ENCODE measurements at regions not wholly inside any gene's neighbourhood (a gene's known extent, or its start where the extent isn't known, plus 50 kb on each side); places are given as distances from the start of the nearest gene placed in this dataset.

DNA sequence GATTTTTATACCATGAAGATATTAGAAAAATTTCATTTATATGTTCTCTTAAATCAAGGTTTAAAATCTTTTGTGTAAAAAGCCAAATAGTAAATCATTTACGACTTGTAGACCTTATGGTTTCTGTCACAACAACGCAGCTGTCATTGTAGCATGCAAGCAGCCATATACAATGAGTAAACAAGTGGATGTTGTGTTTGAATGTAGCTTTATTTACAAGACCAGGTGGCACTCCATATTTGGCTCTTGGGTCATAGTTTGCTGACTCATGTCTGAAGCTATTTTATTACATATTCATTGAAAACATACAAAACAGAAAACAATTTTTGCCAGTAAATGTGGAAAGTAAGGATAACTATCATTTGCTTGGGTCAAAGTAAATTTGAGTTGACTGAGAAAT is 930.8 kb downstream of the SLITRK5 start:
- H3K4me1 Mint-ChIP-seq = no peaks in the 10 kb centered on the region

DNA sequence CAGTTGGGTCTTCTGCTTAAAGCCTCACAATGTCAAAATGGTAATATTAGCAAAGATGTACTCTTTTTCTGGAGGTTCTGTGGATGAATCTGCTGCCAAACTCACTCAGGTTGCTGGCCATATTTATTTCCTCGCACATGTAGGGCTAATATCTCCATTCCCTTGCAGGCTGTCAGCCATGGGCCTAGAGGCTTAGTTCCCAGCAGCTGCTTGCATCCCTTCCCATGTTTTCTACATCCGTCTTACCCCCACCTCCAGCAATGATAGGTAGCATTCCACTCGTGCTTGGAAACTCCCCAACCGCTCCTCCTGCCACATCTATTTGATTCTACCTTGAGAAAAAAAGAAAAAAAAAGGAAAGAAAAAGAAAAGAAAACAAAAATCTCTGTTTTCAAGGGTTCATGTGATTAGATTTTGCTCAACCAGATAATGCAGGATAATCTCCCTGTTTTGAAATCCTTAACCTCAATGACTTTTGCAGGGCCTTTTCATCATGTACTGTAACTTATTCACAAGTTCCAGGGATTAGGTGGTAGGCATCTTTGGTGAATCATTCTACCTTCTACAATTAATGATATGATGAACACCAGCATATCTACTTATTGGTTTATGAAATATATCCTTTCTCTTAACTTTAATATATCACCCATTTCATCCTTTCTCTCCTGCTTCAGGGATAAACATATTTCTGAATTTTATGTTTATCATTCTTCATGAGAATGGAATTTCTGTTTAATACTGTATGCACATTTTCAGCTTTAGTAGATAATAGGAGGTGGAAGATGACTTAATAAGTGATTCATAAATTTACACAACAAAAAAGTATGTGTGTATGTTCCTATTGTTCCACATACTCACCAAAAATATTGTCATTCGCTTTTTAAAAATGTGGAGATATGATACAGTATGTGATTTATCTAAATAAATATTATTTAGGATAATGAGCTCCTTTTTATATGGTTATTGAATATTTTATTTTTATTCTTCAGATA is 931.9 kb downstream of the SLITRK5 start:
- Mint-ChIP-seq H3K4me1 (no peaks in the 10 kb centered on the region), H3K9me3 (peaks cover 17% of the 10 kb centered on the region; the same call in 1 of the 2 replicates), H3K27ac (no peak overlapping the region), H3K27me3 (ENCODE audit: low read depth) (no peaks in the 10 kb centered on the region), H3K4me3 (no peak overlapping the region), H3K36me3 (peaks cover 2% of the 10 kb centered on the region; the same call in 1 of the 2 replicates)
- ChIA-PET POLR2A (no interaction called here), CTCF (no interaction called here)
- no peak for ATAC-seq
- DNase-seq (ENCODE audit: low spot score) = no peak
- TF ChIP-seq ZNF423 (CRISPR knock-in tag; IDR thresholded peaks at IDR 0.05) (no peak), ATF1 (CRISPR knock-in tag; IDR thresholded peaks at IDR 0.05) (no peak), ZNF671 (CRISPR knock-in tag; IDR thresholded peaks at IDR 0.05) (no peak), GTF2I (CRISPR knock-in tag; conservative IDR thresholded peaks at IDR 0.05) (no peak), MYBL2 (CRISPR knock-in tag; IDR thresholded peaks at IDR 0.05) (no peak), SOX15 (CRISPR knock-in tag; IDR thresholded peaks at IDR 0.05) (no peak), JAZF1 (CRISPR knock-in tag; IDR thresholded peaks at IDR 0.05) (no peak), ELF4 (CRISPR knock-in tag; IDR thresholded peaks at IDR 0.05; ENCODE audit: low read depth) (no peak), FOXJ3 (CRISPR knock-in tag; IDR thresholded peaks at IDR 0.05; ENCODE audit: borderline replicate concordance) (no peak)
- TF ChIP-seq, protein P1, sequence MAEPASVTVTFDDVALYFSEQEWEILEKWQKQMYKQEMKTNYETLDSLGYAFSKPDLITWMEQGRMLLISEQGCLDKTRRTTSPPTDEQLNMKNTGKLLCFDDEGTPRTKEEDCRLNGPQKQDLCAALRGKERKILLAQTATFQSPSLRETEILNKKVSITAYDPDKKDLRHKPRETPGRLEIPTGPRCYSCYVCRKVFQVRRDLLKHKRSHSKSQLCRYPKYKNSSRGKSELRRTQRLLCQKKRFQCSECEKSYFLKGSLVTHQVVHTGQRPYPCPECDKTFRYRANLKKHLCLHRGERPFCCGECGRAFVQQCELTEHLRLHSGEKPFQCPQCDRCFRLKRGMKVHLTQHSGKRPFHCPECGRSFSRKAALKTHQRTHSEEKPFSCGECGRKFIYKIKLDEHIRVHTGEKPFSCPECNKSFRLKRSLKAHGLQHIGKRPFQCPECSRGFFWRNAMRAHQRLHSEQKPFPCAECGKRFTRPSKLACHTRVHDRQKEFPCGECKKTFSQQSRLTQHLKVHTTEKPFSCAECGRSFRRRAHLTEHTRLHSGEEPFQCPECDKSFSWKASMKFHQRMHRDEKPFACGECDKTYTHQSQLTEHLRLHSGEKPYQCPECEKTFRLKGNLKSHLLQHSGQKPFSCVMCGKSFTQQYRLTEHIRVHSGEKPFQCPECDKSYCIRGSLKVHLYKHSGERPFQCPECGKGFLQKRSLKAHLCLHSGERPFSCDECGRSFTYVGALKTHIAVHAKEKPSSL (CRISPR knock-in tag; conservative IDR thresholded peaks at IDR 0.05) = no peak
- TF ChIP-seq, protein P2, sequence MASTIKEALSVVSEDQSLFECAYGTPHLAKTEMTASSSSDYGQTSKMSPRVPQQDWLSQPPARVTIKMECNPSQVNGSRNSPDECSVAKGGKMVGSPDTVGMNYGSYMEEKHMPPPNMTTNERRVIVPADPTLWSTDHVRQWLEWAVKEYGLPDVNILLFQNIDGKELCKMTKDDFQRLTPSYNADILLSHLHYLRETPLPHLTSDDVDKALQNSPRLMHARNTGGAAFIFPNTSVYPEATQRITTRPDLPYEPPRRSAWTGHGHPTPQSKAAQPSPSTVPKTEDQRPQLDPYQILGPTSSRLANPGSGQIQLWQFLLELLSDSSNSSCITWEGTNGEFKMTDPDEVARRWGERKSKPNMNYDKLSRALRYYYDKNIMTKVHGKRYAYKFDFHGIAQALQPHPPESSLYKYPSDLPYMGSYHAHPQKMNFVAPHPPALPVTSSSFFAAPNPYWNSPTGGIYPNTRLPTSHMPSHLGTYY (CRISPR knock-in tag; IDR thresholded peaks at IDR 0.05) = no peak

More for the DNA sequence above, 930.8 kb downstream of the SLITRK5 start:
- TF ChIP-seq, protein P3, sequence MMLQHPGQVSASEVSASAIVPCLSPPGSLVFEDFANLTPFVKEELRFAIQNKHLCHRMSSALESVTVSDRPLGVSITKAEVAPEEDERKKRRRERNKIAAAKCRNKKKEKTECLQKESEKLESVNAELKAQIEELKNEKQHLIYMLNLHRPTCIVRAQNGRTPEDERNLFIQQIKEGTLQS (CRISPR knock-in tag; conservative IDR thresholded peaks at IDR 0.05) = no peak
- TF ChIP-seq FOXP1 (CRISPR knock-in tag; IDR thresholded peaks at IDR 0.05; ENCODE audit: borderline replicate concordance) (no peak), NFE2L1 (CRISPR knock-in tag; IDR thresholded peaks at IDR 0.05) (no peak), ELF4 (CRISPR knock-in tag; IDR thresholded peaks at IDR 0.05; ENCODE audit: low read depth) (no peak), ATF1 (CRISPR knock-in tag; IDR thresholded peaks at IDR 0.05) (no peak), NR2C2 (CRISPR knock-in tag; IDR thresholded peaks at IDR 0.05) (no peak), ZNF396 (CRISPR knock-in tag; IDR thresholded peaks at IDR 0.05; ENCODE audit: borderline replicate concordance) (no peak)
- TF ChIP-seq, protein P4, sequence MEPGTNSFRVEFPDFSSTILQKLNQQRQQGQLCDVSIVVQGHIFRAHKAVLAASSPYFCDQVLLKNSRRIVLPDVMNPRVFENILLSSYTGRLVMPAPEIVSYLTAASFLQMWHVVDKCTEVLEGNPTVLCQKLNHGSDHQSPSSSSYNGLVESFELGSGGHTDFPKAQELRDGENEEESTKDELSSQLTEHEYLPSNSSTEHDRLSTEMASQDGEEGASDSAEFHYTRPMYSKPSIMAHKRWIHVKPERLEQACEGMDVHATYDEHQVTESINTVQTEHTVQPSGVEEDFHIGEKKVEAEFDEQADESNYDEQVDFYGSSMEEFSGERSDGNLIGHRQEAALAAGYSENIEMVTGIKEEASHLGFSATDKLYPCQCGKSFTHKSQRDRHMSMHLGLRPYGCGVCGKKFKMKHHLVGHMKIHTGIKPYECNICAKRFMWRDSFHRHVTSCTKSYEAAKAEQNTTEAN (CRISPR knock-in tag; IDR thresholded peaks at IDR 0.05) = no peak
- TF ChIP-seq, protein P2 (CRISPR knock-in tag; IDR thresholded peaks at IDR 0.05) = no peak
- TF ChIP-seq, protein P5, sequence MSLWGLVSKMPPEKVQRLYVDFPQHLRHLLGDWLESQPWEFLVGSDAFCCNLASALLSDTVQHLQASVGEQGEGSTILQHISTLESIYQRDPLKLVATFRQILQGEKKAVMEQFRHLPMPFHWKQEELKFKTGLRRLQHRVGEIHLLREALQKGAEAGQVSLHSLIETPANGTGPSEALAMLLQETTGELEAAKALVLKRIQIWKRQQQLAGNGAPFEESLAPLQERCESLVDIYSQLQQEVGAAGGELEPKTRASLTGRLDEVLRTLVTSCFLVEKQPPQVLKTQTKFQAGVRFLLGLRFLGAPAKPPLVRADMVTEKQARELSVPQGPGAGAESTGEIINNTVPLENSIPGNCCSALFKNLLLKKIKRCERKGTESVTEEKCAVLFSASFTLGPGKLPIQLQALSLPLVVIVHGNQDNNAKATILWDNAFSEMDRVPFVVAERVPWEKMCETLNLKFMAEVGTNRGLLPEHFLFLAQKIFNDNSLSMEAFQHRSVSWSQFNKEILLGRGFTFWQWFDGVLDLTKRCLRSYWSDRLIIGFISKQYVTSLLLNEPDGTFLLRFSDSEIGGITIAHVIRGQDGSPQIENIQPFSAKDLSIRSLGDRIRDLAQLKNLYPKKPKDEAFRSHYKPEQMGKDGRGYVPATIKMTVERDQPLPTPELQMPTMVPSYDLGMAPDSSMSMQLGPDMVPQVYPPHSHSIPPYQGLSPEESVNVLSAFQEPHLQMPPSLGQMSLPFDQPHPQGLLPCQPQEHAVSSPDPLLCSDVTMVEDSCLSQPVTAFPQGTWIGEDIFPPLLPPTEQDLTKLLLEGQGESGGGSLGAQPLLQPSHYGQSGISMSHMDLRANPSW (CRISPR knock-in tag; conservative IDR thresholded peaks at IDR 0.05; ENCODE audit: low read depth) = no peak
- TF ChIP-seq, protein P6, sequence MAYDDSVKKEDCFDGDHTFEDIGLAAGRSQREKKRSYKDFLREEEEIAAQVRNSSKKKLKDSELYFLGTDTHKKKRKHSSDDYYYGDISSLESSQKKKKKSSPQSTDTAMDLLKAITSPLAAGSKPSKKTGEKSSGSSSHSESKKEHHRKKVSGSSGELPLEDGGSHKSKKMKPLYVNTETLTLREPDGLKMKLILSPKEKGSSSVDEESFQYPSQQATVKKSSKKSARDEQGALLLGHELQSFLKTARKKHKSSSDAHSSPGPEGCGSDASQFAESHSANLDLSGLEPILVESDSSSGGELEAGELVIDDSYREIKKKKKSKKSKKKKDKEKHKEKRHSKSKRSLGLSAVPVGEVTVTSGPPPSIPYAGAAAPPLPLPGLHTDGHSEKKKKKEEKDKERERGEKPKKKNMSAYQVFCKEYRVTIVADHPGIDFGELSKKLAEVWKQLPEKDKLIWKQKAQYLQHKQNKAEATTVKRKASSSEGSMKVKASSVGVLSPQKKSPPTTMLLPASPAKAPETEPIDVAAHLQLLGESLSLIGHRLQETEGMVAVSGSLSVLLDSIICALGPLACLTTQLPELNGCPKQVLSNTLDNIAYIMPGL (CRISPR knock-in tag; IDR thresholded peaks at IDR 0.05) = no peak
- TF ChIP-seq, protein P7, sequence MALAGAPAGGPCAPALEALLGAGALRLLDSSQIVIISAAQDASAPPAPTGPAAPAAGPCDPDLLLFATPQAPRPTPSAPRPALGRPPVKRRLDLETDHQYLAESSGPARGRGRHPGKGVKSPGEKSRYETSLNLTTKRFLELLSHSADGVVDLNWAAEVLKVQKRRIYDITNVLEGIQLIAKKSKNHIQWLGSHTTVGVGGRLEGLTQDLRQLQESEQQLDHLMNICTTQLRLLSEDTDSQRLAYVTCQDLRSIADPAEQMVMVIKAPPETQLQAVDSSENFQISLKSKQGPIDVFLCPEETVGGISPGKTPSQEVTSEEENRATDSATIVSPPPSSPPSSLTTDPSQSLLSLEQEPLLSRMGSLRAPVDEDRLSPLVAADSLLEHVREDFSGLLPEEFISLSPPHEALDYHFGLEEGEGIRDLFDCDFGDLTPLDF (CRISPR knock-in tag; IDR thresholded peaks at IDR 0.05) = no peak
- no peaks in the 10 kb centered on the region for H3K27me3 Mint-ChIP-seq (ENCODE audit: low read depth)
- peaks cover 17% of the 10 kb centered on the region for H3K9me3 Mint-ChIP-seq
- ChIA-PET POLR2A (no interaction called here), CTCF (no interaction called here)
- no peak overlapping the region for H3K27ac Mint-ChIP-seq
- ATAC-seq (no peak), DNase-seq (ENCODE audit: low spot score) (no peak)
- H3K4me3 Mint-ChIP-seq = no peak overlapping the region
- peaks cover 2% of the 10 kb centered on the region; the same call in 1 of the 2 replicates for H3K36me3 Mint-ChIP-seq
